WERI-Rb-1 (cell line): ENCODE measurements at regions not wholly inside any gene's neighbourhood (a gene's known extent, or its start where the extent isn't known, plus 50 kb on each side); places are given as distances from the start of the nearest gene placed in this dataset.

Experiments used
- DNase-seq: peaks from one replicate; pipeline ENCODE4 v3.0.0-alpha.2; 2020
- H3K27ac ChIP-seq: fragments of 250-450 bp; sonication (Bioruptor Pico); 2 replicates; pipeline ENCODE4 v1.5.1; 2020; ENCODE audit warnings: mild to moderate bottlenecking, moderate library complexity
- H3K27me3 ChIP-seq: fragments of 250-450 bp; sonication (Bioruptor Pico); 2 replicates; pipeline ENCODE4 v1.5.1; 2021; ENCODE audit warnings: mild to moderate bottlenecking, low read depth, moderate library complexity; ENCODE audit not compliant: insufficient read depth, severe bottlenecking
- H3K36me3 ChIP-seq: fragments of 250-450 bp; sonication (Bioruptor Pico); 2 replicates; pipeline ENCODE4 v1.5.1; 2020; ENCODE audit warnings: mild to moderate bottlenecking, moderate library complexity
- H3K4me3 ChIP-seq: 2 replicates; pipeline ENCODE4 v1.5.1; 2011; ENCODE audit warnings: low read depth, mild to moderate bottlenecking, control low read depth, low read length
- H3K9me3 ChIP-seq: fragments of 250-450 bp; sonication (Bioruptor Pico); 2 replicates; pipeline ENCODE4 v1.5.1; 2021; ENCODE audit warnings: mild to moderate bottlenecking, moderate library complexity; ENCODE audit not compliant: severe bottlenecking
- CTCF ChIP-seq: IDR thresholded peaks from 2 replicates; pipeline ENCODE4 v1.5.1; 2011; ENCODE audit warnings: low read depth, mild to moderate bottlenecking, control low read depth, inconsistent platforms, low read length

DNA sequence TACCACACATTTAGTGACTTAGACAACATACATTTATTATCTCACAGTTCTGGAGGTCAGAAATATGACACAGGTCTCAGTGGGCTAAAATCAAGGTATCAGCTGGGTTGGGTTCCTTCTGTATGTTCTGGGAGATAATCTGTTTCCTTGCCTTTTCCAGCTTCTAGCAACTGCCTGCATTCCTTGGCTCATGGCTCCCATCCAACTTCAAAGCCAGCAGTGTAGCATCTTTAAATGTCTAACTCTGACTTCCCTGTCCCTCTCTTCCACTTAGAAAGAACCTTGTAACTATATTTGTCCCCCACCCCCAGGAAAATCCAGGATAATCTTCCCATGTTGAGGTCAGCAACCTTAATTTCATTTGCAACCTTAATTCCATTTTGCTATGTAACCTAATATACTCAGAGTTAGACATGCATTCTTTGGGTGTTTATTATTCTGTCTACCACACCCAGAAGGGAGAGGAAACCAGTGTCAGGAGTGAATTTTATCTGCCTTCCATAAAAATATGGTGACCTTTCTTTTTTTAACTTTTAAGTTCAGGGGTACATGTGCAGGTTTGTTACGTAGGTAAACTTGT, 57.3 kb upstream of the SMIM30 start:
- Histone ChIP-seq H3K27ac (no peak overlapping the region), H3K27me3 (no peaks in the 10 kb centered on the region), H3K36me3 (no peaks in the 10 kb centered on the region), H3K4me3 (no peak overlapping the region), H3K9me3 (peaks cover 2% of the 10 kb centered on the region)
- TF ChIP-seq CTCF, result no peak
- no peak for DNase-seq

DNA sequence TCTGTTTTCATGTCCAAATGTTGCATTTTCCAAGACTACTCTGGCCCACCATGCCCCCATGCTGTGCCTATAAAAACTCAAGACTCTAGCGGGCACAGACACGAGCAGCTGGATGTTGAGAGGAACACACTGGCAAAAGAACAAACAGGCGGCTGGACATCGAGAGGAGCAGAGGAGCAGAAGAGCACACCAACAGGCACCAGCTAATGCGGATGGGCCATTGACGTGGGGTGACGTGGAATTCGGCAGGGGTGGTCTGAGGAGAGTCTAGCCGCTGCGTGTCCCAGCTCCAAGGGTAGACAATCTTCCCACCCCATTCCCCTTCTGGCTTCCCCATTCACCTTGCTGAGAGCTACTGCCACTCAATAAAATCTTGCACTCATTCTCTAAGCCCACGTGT, 54.4 kb upstream of the SMIM30 start:
- Histone ChIP-seq H3K9me3 (peaks cover 2% of the 10 kb centered on the region), H3K4me3 (no peak overlapping the region), H3K27me3 (no peaks in the 10 kb centered on the region), H3K36me3 (no peaks in the 10 kb centered on the region), H3K27ac (no peak overlapping the region)
- TF ChIP-seq CTCF, result no peak
- no peak for DNase-seq

DNA sequence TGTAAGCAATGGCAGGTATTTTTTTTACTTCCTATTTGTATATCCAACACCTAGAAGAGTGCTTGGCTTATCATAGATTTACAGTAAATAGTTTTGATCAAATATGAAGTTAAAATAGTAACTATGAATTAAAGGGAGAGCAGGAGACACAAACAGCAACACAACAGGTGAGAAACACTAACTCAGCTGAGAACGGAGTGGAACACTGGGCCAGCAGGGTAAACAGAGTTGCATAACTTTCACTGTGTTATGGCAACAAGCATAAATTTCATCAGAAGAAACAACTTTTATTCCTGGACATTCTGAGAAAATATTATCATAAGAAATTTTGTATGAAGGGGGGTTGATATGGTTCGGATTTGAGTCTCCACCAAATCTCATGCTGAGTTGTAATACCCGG, 52.2 kb upstream of the SMIM30 start:
- TF ChIP-seq CTCF, result no peak
- DNase-seq, result no peak
- no peak overlapping the region for H3K4me3 ChIP-seq
- no peaks in the 10 kb centered on the region for H3K9me3 ChIP-seq
- no peak overlapping the region for H3K27ac ChIP-seq
- no peaks in the 10 kb centered on the region for H3K36me3 ChIP-seq
- no peaks in the 10 kb centered on the region for H3K27me3 ChIP-seq
